GM19328 (cell line): ENCODE measurements at regions not wholly inside any gene's neighbourhood (a gene's known extent, or its start where the extent isn't known, plus 50 kb on each side); places are given as distances from the start of the nearest gene placed in this dataset.

Experiments
- ATAC-seq: cut with Tn5 transposase; IDR thresholded peaks from one replicate; pipeline ENCODE4 v1.9.1; 2021; ENCODE audit warnings: mild to moderate bottlenecking, moderate library complexity; ENCODE audit not compliant: unreplicated experiment

GRCh38 chr2:457262-457661, 169.4 kb upstream of the ALKAL2 start:
- ATAC-seq: no peak

- ATAC-seq: no peak
Measured at GRCh38 chr2:455913-456312, 168.0 kb upstream of the ALKAL2 start.

GRCh38 chr2:455015-455705, 167.3 kb upstream of the ALKAL2 start:
- ATAC-seq: no peak

- no peak for ATAC-seq
Measured at GRCh38 chr2:453132-453531, 165.2 kb upstream of the ALKAL2 start.

GRCh38 chr2:451495-451894, 163.6 kb upstream of the ALKAL2 start:
- ATAC-seq: no peak

- no peak for ATAC-seq
Measured at GRCh38 chr2:449246-450067, 161.6 kb upstream of the ALKAL2 start.

- ATAC-seq: no peak
Measured at GRCh38 chr2:447902-448665, 160.2 kb upstream of the ALKAL2 start.

GRCh38 chr2:446963-447530, 159.2 kb upstream of the ALKAL2 start:
- no peak for ATAC-seq

GRCh38 chr2:446303-446874, 158.5 kb upstream of the ALKAL2 start:
- ATAC-seq: no peak

GRCh38 chr2:445896-446295, 158.0 kb upstream of the ALKAL2 start:
- ATAC-seq: no peak

- ATAC-seq: no peak
Measured at GRCh38 chr2:444937-445884, 157.3 kb upstream of the ALKAL2 start.

GRCh38 chr2:443741-444140, 155.8 kb upstream of the ALKAL2 start:
- no peak for ATAC-seq

GRCh38 chr2:443216-443615, 155.3 kb upstream of the ALKAL2 start:
- ATAC-seq: no peak

GRCh38 chr2:441258-442022, 153.5 kb upstream of the ALKAL2 start:
- peak; percentile 34 for ATAC-seq

GRCh38 chr2:440403-440740, 152.5 kb upstream of the ALKAL2 start:
- ATAC-seq: no peak

- ATAC-seq: no peak
Measured at GRCh38 chr2:439556-440402, 151.9 kb upstream of the ALKAL2 start.

- no peak for ATAC-seq
Measured at GRCh38 chr2:439077-439476, 151.2 kb upstream of the ALKAL2 start.

- peak; percentile 93 for ATAC-seq
Measured at GRCh38 chr2:437756-438393, 150.0 kb upstream of the ALKAL2 start.
